ENCODE measurements at regions not wholly inside any gene's neighbourhood (a gene's known extent, or its start where the extent isn't known, plus 50 kb on each side); places are given as distances from the start of the nearest gene placed in this dataset.
"Not testable (repeated sequence)": the region's sequence is repeated elsewhere in the genome, so short reads cannot be mapped to it uniquely, and the experiment has no call there.

- H3K4me3 Mint-ChIP-seq, result no peak overlapping the region
- H3K9me3 Mint-ChIP-seq, result peaks cover 6% of the 10 kb centered on the region
These were observed 139.3 kb downstream of the RFPL4B start for GRCh38 chr6:112486454-112486853.

DNA sequence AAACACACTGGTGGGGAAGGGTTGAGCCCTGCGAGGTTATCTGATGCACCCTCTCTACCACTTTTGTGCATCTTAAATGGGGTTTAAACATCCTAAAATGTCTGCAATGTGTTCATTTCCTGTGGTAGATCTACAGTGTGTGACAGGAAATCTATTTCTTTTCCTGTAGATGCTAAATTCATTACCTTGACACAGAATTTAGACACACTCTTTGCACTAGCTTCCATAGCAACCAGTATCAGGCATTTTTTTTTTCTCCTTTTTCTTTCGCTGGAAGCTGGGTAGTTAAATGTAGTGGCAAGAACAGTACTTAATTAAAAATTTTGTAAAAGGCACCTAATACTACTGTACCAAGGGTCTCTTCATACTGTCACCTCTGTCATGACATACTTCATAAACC is 141.1 kb downstream of the RFPL4B start:
- DNase-seq (ENCODE audit: low spot score in 2 of 2) (no peak), ATAC-seq (replicated peaks; ENCODE audit: extremely low read depth, poor library complexity, severe bottlenecking) (no peak)
- Mint-ChIP-seq H3K4me1 (no peaks in the 10 kb centered on the region), H3K36me3 (ENCODE audit: insufficient read depth) (no peaks in the 10 kb centered on the region), H3K9me3 (peaks cover 6% of the 10 kb centered on the region), H3K27ac (ENCODE audit: low read depth) (no peak overlapping the region), H3K4me3 (no peak overlapping the region), H3K27me3 (no peaks in the 10 kb centered on the region)

More at GRCh38 chr6:112486454-112486853, 139.3 kb downstream of the RFPL4B start:
- ATAC-seq (replicated peaks; ENCODE audit: extremely low read depth, poor library complexity, severe bottlenecking), result no peak
- Mint-ChIP-seq H3K27me3 (no peaks in the 10 kb centered on the region), H3K36me3 (ENCODE audit: insufficient read depth) (no peaks in the 10 kb centered on the region), H3K27ac (ENCODE audit: low read depth) (no peak overlapping the region), H3K4me1 (no peaks in the 10 kb centered on the region)
- DNase-seq (ENCODE audit: low spot score in 2 of 2), result no peak

GRCh38 chr6:112501705-112502104 is 154.6 kb downstream of the RFPL4B start:
- Mint-ChIP-seq H3K27ac (ENCODE audit: low read depth) (no peak overlapping the region), H3K9me3 (no peaks in the 10 kb centered on the region), H3K4me3 (no peak overlapping the region), H3K36me3 (ENCODE audit: insufficient read depth) (no peaks in the 10 kb centered on the region), H3K27me3 (no peaks in the 10 kb centered on the region), H3K4me1 (no peaks in the 10 kb centered on the region)
- DNase-seq (ENCODE audit: low spot score in 2 of 2), result no peak
- ATAC-seq (replicated peaks; ENCODE audit: extremely low read depth, poor library complexity, severe bottlenecking), result no peak

DNA sequence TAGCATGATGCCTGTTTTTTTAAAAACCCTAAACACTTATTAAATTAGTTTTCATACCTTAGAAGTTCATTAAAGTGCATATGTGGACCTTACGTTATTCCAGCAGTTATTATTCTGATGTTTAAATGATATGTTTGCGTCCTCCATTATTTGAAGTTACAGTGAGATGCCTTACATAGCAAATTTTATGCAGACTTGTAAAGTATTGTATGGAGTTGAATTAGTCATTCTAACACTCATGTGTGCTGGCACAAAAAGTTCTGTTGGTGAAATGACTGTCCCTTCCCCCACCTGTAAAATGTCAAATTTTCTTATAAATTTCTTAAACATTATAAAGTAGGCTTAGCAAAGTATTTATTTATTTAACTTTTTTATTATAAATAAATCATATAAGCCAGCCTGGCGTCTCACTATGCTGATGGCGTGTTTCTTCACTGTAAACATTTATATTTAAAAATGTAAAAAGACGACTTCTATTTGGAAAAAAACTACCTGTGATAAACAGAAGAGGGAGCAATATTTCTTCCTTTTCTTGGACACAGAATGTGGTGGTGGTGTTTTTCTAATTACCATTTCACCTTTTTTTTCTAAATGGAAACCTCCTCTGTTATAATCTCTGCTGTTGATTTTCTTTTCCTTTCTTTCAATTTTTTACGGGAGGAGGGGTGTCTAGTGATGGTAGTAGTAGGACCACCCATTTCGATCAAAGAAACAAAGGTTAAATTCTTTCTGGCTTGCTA is 155.4 kb downstream of the RFPL4B start:
- no peak overlapping the region for H3K4me3 Mint-ChIP-seq
- ATAC-seq (replicated peaks; ENCODE audit: extremely low read depth, poor library complexity, severe bottlenecking) (no peak), DNase-seq (ENCODE audit: low spot score in 2 of 2) (no peak)
- no peaks in the 10 kb centered on the region for H3K27me3 Mint-ChIP-seq
- no peaks in the 10 kb centered on the region for H3K9me3 Mint-ChIP-seq
- H3K36me3 Mint-ChIP-seq (ENCODE audit: insufficient read depth), result peaks cover 2% of the 10 kb centered on the region
- H3K27ac Mint-ChIP-seq (ENCODE audit: low read depth), result no peak overlapping the region
- H3K4me1 Mint-ChIP-seq, result no peaks in the 10 kb centered on the region

DNA sequence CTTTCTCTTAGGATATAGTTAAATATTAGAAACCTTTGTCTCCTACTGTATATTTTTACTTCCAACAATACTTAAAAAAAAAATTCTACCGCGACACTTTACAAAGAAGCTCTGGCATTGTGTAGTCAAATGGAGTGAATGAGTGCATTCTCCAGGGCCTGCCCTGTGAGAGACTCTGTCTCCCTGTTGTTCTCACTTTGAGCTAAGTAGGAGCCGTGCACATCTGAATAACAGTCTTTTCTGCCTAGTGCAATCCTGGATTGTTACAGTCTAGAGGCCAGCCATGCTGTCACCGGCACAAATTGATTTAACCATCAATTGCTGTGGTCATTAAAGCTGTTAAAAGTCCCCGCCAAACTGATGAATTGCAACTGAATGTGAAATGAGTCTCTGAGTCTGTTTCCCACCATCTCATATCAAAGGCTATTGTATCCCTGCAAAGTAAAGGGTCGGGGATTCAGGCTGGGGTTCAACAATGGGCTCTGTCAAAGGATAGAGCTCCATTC is 156.0 kb downstream of the RFPL4B start:
- H3K4me1 Mint-ChIP-seq, result no peaks in the 10 kb centered on the region
- no peaks in the 10 kb centered on the region for H3K27me3 Mint-ChIP-seq
- ATAC-seq (replicated peaks; ENCODE audit: extremely low read depth, poor library complexity, severe bottlenecking) (no peak), DNase-seq (ENCODE audit: low spot score in 2 of 2) (no peak)
- no peak overlapping the region for H3K4me3 Mint-ChIP-seq
- H3K27ac Mint-ChIP-seq (ENCODE audit: low read depth), result no peak overlapping the region
- H3K9me3 Mint-ChIP-seq, result no peaks in the 10 kb centered on the region
- peaks cover 2% of the 10 kb centered on the region for H3K36me3 Mint-ChIP-seq (ENCODE audit: insufficient read depth)

DNA sequence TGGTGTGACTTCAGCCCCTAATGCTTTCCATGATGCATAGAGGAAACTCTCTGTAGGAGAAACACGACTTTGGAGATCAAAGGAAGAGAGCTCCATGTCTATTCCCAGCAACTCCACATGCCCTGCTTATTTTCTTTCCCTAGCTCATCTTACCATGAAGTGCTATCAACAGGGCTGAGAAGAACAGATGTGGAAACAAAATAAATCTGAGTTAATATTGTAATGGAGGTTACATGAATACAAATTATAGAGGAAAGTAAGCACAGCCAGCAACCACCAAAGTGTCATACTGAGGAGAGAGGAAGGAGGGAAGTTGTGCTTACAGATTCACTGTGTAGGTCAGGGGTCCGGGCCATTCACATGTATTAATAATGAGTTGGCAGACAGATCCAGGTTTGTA is 157.5 kb downstream of the RFPL4B start:
- no peaks in the 10 kb centered on the region for H3K4me1 Mint-ChIP-seq

GRCh38 chr6:112511441-112511840 is 164.3 kb downstream of the RFPL4B start:
- H3K4me3 Mint-ChIP-seq, result no peak overlapping the region
- H3K9me3 Mint-ChIP-seq, result peaks cover 14% of the 10 kb centered on the region
- DNase-seq (ENCODE audit: low spot score in 2 of 2), result no peak
- H3K4me1 Mint-ChIP-seq, result no peaks in the 10 kb centered on the region
- H3K27ac Mint-ChIP-seq (ENCODE audit: low read depth), result no peak overlapping the region
- ATAC-seq (replicated peaks; ENCODE audit: extremely low read depth, poor library complexity, severe bottlenecking), result no peak
- H3K27me3 Mint-ChIP-seq, result peaks cover 13% of the 10 kb centered on the region
- peaks cover 5% of the 10 kb centered on the region for H3K36me3 Mint-ChIP-seq (ENCODE audit: insufficient read depth)

More for the DNA sequence above, 157.5 kb downstream of the RFPL4B start:
- H3K27me3 Mint-ChIP-seq, result no peaks in the 10 kb centered on the region
- DNase-seq (ENCODE audit: low spot score in 2 of 2), result no peak
- no peaks in the 10 kb centered on the region for H3K9me3 Mint-ChIP-seq
- H3K27ac Mint-ChIP-seq (ENCODE audit: low read depth), result no peak overlapping the region
- H3K4me3 Mint-ChIP-seq, result no peak overlapping the region
- no peak for ATAC-seq (replicated peaks; ENCODE audit: extremely low read depth, poor library complexity, severe bottlenecking)
- peaks cover 4% of the 10 kb centered on the region for H3K36me3 Mint-ChIP-seq (ENCODE audit: insufficient read depth)

DNA sequence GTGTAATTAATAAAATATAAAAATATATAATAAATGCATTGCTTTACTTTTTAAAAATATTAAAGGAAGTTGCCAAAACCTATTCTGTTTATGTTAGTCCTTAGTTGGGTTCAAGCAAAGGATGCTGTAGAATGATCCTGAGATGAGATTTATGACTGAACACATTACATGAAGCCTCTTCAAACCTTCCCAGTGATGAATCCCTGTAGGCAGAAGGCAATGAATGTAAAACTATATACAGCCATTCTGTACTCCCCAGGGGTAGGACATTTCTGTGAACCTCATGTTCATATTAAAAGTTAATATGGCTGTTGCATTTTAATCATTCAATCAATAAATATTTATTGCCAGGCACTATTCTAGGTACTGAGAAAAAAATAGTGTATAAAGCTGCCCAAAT is 166.0 kb downstream of the RFPL4B start:
- Mint-ChIP-seq H3K9me3 (peaks cover 14% of the 10 kb centered on the region), H3K4me3 (no peak overlapping the region), H3K27ac (ENCODE audit: low read depth) (no peak overlapping the region), H3K27me3 (peaks cover 13% of the 10 kb centered on the region), H3K36me3 (ENCODE audit: insufficient read depth) (peaks cover 3% of the 10 kb centered on the region), H3K4me1 (no peaks in the 10 kb centered on the region)
- no peak for DNase-seq (ENCODE audit: low spot score in 2 of 2)
- no peak for ATAC-seq (replicated peaks; ENCODE audit: extremely low read depth, poor library complexity, severe bottlenecking)

GRCh38 chr6:112522587-112522986 is 175.5 kb downstream of the RFPL4B start:
- DNase-seq (ENCODE audit: low spot score in 2 of 2) (no peak), ATAC-seq (replicated peaks; ENCODE audit: extremely low read depth, poor library complexity, severe bottlenecking) (no peak)
- Mint-ChIP-seq H3K27me3 (no peaks in the 10 kb centered on the region), H3K4me1 (no peaks in the 10 kb centered on the region), H3K36me3 (ENCODE audit: insufficient read depth) (no peaks in the 10 kb centered on the region), H3K27ac (ENCODE audit: low read depth) (no peak overlapping the region), H3K9me3 (peaks cover 6% of the 10 kb centered on the region), H3K4me3 (no peak overlapping the region)

- DNase-seq (ENCODE audit: low spot score in 2 of 2), result no peak
- no peak for ATAC-seq (replicated peaks; ENCODE audit: extremely low read depth, poor library complexity, severe bottlenecking)
- no peaks in the 10 kb centered on the region for H3K27me3 Mint-ChIP-seq
- no peaks in the 10 kb centered on the region for H3K36me3 Mint-ChIP-seq (ENCODE audit: insufficient read depth)
- no peak overlapping the region for H3K27ac Mint-ChIP-seq (ENCODE audit: low read depth)
- H3K4me3 Mint-ChIP-seq, result no peak overlapping the region
- no peaks in the 10 kb centered on the region for H3K4me1 Mint-ChIP-seq
- H3K9me3 Mint-ChIP-seq, result peaks cover 6% of the 10 kb centered on the region
These were observed 176.9 kb downstream of the RFPL4B start for GRCh38 chr6:112524071-112524470.

GRCh38 chr6:112525749-112526148 is 178.6 kb downstream of the RFPL4B start:
- Mint-ChIP-seq H3K9me3 (peaks cover 6% of the 10 kb centered on the region), H3K27ac (ENCODE audit: low read depth) (no peak overlapping the region), H3K27me3 (no peaks in the 10 kb centered on the region), H3K36me3 (ENCODE audit: insufficient read depth) (no peaks in the 10 kb centered on the region), H3K4me1 (no peaks in the 10 kb centered on the region), H3K4me3 (no peak overlapping the region)
- ATAC-seq (replicated peaks; ENCODE audit: extremely low read depth, poor library complexity, severe bottlenecking) (no peak), DNase-seq (ENCODE audit: low spot score in 2 of 2) (no peak)

DNA sequence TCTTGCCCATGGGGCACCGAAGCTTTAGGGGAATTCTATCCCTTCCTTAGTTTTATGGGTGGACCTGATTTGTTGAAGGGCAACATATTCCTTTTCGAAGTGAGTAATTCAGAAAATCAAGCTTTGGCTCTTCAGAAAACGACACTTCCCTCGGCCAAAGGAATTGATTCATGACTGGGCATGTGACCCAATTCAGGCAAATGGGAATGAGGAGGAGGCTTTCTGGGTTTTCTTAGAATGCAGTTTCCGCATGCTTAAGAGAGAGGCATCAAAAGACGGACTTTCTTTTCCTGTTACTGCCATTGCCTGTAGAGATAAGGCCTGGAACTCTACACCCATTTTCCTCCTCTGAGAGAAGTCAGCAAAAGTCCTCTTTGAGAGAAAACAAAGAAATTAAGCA is 179.5 kb downstream of the RFPL4B start:
- Mint-ChIP-seq H3K36me3 (ENCODE audit: insufficient read depth) (no peaks in the 10 kb centered on the region), H3K27ac (ENCODE audit: low read depth) (no peak overlapping the region), H3K4me3 (no peak overlapping the region), H3K4me1 (no peaks in the 10 kb centered on the region), H3K9me3 (peaks cover 6% of the 10 kb centered on the region), H3K27me3 (no peaks in the 10 kb centered on the region)
- ATAC-seq (replicated peaks; ENCODE audit: extremely low read depth, poor library complexity, severe bottlenecking) (no peak), DNase-seq (ENCODE audit: low spot score in 2 of 2) (no peak)

DNA sequence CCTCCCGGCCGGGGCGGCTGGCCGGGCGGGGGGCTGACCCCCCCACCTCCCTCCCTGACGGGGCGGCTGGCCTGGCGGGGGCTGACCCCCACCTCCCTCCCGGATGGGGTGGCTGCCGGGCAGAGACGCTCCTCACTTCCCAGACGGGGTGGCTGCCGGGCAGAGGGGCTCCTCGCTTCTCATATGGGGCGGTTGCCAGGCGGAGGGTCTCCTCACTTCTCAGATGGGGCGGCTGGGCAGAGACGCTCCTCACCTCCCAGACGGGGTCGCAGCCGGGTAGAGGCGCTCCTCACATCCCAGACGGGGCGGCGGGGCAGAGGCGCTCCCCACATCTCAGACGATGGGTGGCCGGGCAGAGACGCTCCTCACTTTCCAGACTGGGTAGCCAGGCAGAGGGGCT is 181.2 kb downstream of the RFPL4B start:
- not testable (repeated sequence) for DNase-seq (ENCODE audit: low spot score in 2 of 2); H3K27me3 Mint-ChIP-seq; H3K4me1 Mint-ChIP-seq; ATAC-seq (replicated peaks; ENCODE audit: extremely low read depth, poor library complexity, severe bottlenecking); H3K4me3 Mint-ChIP-seq; H3K9me3 Mint-ChIP-seq; H3K36me3 Mint-ChIP-seq (ENCODE audit: insufficient read depth); H3K27ac Mint-ChIP-seq (ENCODE audit: low read depth)

Measured in central memory CD8-positive, alpha-beta T cell (primary cell).